ENCODE measurements at regions not wholly inside any gene's neighbourhood (a gene's known extent, or its start where the extent isn't known, plus 50 kb on each side); places are given as distances from the start of the nearest gene placed in this dataset.
A peak's percentile ranks its signal among the peaks of the same experiment; 100 is the strongest.

DNA sequence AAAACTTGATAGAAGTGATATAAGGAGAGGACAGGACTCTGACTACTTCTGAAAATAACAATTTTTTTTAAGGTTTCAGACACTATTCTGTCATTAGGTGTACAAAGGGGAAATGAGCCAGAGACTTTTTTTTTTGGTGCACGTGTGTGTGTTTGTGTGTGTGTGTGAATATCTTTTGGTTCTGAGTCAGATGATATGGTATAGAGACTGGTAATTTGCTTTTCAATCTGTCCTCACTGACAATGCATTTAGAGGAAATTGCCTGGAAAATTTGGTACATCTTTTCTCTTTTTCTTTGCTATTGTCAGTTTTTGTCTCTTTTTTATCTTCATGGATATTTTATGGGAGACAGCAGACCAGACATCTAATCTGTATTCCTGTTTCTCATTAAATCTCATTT, 59.3 kb downstream of the DDIT4L start:
- no peak for DNase-seq

DNA sequence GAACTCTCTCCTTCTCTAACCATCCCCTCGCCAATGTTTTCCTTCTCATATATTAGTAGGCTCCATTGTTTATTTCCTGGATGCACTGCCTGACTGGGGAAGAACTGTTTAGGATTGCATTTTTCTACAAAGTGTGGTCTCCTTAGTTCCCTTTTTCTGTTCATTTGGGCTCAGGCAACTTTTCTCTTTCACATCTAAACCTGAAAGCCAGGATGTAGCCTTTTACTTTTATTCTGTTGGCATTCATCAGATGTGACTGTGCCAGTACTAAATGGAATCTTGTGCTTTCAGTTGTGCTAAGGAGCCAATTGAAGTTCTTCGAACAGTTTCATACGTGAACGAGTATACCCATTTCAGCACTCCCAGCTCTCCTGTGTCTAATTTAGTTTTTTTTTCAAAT, 59.8 kb downstream of the DDIT4L start:
- no peak for DNase-seq

DNA sequence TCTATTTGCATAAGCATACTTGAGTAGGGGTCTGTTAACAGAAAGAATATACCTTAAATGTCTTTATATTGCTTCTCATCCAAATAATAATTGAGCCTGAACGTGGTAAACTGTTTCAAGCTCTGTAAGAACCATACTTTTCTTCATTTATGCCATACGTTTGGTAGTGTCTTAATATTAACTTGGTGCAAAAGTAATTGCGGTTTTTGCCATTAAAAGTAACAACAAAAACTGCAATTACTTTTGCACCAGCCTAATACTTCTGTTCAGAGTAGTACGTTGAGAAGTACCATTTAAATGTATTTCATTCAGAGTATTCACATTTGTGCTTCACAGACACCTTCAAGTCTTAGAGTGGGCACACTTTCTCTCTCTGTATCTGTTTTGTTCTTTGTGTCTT, 60.5 kb downstream of the DDIT4L start:
- no peak for DNase-seq

DNA sequence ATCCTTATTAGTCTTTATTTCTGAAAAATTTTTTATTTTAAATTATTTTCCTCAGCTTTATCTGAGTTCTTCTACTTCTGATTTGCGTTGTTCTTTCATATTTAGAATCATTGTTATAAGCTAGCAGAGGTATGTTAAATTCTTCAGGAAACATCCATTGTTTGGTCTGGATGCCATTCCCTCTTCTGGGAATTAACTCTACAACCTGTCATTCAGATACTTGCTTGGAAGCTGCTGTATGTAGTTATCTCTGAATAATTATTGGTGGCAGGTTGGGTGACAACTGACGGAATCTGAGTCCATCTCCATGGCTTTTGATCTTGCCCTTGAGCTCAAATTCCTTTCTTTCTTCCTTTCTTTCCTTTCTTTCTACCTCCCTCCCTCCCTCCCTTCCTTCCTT, 61.9 kb downstream of the DDIT4L start:
- no peak for DNase-seq

DNA sequence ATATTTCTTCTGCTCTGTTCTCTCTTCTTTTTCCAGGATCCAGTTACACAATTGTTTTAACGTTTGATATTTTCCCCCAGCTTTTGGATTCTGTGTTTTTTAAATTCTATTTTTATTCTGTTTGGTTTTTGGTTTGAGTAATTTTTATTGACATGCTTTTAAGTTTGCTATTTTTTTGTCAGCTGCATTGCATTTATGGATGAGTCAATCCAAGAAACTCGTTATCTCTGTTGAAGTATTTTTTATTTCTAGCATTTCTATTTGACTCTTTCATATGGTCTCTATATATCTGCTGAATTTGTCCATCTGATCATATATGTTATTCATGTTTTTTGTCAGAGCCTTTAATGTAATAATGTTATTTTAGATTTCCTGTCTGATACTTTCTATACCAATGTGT, 65.6 kb downstream of the DDIT4L start:
- no peak for DNase-seq

DNA sequence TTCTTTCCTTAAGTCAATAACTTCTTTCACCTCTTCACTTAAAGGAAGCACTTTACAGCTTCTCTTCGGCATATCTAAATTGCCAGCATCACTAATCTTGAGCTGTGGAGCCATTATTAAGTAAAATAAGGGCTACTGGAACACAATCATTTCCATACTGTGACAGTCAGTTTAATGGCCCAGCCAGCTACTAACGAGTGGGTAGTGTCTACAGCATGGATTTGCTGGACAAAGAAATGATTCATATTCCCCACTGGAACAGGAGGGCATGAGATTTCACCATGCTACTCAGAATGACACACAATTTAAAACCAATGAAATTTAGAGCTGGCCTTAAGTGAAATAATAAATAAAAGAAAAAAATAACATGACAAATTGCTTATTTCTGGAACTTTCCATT, 72.1 kb downstream of the DDIT4L start:
- DNase-seq, result no peak

DNA sequence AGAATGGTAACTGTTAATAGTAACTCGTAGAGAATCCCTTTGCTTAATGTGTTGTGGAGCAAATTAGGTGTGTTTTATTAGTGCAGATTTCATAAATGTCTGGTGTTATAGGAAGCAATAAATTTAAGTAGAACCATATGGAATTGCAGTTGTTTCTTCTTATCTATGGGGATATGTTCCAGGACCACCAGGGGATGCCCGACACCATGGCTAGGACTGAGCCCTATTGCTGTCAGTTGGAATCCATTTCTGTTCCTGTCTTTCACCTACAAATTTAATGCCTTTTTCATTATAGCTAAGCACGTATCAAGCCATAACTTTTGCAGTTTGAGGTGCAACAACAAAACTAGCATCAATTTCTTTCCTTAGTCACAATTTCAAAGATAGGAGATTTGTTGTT, 72.5 kb downstream of the DDIT4L start:
- no peak for DNase-seq

DNA sequence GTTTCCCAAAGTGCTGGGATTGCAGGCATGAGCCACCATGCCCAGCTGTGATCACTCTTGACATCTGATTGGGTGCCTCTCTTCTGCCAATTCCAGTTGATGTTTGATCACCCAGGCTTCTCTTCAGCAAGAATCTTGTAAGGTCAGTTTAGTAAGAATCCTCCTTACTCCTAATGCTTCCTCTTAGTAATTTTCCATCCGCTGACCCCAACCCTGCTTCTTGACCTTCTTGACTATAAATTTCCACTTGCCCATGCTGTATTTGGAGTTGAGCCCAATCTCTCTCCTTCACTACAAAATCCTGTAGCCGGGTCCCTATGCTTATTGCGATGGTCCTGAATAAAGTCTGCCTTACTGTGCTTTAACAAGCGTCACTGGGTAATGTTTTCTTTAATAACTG, 75.4 kb downstream of the DDIT4L start:
- no peak for DNase-seq

DNA sequence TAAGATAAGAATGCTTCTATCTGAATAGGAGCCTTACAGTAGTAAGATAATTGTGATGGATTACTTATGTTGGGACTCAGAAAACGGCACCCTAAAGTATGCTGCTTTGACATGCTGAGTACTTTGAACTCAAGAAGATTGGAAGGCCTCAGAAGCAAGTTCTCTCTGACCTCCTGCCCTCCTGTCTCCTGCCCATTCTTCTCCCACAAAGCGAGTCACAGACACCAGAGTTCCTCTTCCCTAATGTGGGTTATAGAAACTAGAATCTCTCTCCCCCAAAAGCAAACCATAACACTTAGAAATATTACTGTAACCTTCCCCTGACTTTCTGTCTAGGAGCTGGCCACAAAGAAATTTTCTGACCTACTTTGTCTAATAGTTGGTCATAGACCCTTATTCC, 76.5 kb downstream of the DDIT4L start:
- no peak for DNase-seq

DNA sequence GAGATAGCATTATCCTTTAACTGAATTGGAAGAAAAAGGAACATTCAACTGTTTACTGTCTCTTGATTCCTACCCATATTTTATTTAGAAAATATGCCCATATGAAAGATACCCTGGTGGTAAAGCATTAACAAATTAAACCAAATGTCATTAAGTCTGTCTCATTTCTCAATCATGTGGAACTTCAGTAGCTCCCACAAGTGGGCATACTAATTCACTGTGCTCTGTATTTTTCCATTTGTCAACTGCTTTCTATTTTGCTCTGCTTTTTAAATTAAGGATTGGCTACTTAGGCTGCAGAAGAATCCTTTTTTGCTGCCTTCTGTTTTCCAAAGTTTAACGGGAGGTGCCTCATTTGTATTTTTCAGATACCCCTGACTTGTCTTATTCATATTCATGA, 77.2 kb downstream of the DDIT4L start:
- no peak for DNase-seq

DNA sequence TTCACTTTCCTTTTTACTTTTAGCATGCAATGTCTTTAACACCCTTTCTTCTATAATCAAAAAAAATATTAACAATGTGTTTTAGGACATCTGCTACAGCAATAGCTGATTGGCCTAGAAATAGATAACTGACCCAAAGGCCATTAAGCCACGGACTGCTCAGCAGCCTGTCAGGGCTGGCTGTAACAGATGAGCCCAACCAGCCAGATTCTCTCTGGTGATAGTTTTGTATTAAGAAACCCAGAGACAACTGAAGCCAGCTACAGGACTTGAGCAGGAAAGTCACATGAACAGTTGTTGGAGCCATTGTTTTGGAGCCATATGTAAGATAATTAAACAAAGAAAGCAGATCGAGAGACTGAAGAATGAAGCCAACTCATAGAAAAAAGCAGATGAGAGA, 80.3 kb downstream of the DDIT4L start:
- DNase-seq, result no peak

DNA sequence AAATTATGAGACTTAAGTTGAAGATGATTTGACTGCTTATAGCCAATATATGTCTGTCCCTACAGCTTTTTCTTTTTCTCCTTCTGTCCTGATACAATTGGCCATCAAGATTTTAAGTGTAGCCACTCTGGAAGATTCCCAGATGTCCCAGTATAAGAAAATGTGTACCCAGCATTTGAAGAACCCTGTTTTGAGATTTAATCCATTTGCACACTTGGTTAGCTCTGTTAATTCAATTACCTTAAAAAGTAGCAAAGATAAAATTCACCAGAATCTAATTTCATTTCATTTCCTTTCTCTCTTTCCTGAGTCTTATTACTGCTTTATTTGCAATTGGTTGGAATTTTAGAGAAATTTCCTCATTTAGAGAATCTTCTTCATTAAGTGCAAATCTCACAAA, 81.4 kb downstream of the DDIT4L start:
- DNase-seq, result no peak

DNA sequence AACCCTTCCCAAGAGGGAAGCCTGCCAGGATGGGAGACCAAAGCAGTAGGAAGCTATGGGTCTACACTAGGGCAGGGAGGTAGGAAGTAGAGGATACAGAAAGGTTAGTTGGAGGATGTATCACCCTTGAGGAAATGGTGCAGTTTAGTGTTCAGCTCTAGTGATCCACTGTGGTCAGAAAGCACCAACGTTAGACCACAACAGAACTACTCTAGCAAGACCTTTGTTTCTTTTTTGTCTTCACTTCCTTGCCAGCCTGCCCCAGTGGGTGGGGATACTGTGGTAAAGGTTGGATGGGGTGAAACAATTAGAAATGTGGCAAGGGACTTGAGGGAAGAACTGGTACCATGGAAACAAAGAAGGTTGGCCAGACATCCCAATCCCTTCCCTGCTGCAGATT, 83.3 kb downstream of the DDIT4L start:
- DNase-seq, result no peak

DNA sequence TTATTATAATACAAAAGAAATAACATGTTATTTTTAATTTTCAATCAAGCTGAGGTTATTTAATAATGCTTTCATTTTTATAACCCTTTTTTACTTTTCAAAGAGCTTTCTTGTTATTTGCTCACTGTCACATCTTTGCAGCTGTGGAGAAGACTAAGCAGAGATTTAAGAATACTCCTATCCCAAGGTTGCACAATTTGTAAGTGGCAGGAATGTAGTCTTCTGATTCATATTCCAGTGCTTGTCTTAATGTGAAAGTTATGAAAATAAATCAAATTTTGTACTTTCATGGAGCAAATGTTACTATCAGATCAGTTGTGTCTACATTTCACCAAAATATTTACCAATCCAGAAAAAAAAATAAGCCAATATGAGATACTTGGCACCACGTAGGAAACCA, 86.6 kb downstream of the DDIT4L start:
- DNase-seq, result no peak

DNA sequence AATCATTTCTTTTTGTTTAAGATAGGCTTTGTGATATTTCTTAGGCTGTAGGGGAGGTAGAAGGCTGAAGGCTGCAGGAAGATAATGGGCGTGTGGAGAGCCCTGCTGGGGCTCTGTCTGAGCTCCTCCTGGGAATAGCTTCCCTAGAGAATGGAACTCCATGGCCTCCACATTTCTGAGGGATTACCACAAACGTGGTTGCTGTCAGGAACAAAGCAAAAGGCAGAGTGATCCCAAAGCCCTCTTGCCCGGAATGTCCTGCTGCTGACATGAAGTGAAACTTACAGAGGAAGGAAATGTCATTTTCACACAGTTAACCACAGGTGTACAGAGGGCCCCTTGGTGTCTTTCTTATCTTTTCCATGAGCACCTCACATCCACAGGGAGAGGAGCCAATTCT, 89.3 kb downstream of the DDIT4L start:
- no peak for DNase-seq

DNA sequence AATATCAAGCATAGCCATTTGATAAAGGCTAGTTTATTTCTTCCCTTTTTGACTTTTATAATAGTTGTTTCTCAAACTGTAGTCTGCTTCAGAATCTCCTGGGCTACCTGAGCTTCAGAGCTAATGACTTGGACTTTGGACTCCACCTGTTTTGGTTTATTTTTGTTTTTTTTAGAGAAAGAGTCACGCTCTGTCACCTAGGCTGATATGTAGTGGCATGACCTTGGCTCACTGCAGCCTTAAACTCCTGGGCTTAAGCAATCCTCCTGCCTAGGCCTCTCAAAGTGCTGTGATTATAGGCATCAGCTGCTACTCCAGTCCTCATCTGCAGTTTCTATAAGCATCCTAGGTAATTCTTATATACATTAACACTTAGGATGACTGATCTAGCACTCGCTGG, 90.5 kb downstream of the DDIT4L start:
- no peak for DNase-seq

DNA sequence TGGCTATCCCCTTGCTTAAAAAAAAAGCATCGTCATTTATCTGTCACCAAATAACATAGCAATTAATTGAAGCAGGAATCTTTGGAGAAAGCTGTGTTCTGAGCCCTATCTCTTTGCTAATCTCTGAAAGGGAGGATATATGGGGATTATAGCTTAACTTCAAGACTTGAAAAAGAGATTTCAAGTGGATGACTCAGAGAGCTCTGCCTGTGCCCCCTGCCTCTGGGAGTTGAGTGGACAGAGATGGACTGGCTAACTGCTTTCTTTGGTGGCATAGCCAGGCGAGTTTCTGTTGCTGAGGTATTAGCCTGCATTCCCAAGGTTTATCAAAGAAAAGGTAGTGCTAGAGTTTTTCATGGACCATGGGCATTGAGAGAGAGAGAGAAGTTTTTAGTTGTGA, 91.6 kb downstream of the DDIT4L start:
- DNase-seq, result no peak

DNA sequence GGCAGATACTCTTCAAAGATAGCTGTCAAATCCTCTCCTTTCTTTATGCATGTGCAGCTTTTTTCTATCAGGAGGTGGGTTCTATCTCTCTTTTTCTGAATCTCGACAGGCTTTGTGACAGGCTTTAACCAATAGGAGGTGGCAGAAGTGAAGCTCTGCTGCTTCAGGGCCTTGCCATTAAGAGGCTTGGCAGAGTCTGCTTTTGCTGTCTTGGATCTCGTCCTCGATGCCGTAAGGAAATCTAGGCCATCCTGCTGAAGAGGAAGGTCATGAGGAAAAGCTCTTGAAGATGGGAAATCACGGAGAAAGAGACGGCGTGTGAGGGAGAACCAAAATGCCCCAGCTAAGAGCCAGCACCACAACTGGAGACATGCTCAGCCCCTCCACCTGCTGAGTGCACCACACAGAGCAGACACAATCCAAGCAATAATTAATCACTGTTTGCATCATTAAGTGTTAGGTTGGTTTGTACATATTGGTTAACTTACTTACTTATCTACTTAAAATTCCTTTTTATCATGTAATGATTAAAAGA, 92.2 kb downstream of the DDIT4L start:
- no peak for DNase-seq

DNA sequence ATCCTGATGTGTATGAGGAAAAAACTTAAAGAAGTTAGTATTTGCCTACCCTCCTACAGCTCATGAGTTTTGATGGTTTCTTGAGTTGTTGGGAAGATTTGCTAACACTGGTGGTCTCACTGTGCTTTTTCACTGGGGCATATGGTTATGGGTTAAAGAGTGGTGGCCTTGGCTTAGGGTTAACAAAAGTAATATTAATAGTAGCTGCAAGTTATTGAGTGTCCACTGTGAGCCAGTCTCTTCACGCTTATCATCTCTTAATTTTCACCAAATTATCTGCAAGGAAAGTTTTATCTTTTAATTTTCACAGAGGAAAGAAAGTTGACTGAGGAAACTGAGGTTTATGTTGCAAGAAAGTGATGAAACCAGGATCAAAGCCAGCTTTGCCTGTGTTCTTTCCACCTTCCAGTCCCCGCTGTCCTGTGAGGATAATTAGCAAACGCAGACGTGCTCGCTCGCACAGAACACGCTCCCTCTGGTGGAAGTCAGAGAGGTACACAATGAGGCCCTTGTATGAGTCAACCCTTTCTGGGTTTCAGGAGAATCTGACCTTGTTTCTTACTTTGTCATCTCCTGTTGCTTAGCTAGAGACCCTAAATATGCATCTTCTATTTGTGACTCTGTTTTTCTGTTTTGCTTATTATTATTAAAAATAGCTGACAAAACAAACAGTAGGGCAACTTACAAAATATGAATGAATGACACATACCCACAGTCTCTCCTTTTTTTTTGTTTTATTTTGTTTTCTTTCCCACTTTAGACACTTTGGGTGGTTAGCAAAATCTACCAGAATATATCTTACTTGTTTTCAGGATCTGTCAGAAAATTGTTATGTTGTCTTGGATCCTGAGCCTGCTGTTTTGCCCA, 94.3 kb downstream of the DDIT4L start:
- peak; percentile 9 for DNase-seq

DNA sequence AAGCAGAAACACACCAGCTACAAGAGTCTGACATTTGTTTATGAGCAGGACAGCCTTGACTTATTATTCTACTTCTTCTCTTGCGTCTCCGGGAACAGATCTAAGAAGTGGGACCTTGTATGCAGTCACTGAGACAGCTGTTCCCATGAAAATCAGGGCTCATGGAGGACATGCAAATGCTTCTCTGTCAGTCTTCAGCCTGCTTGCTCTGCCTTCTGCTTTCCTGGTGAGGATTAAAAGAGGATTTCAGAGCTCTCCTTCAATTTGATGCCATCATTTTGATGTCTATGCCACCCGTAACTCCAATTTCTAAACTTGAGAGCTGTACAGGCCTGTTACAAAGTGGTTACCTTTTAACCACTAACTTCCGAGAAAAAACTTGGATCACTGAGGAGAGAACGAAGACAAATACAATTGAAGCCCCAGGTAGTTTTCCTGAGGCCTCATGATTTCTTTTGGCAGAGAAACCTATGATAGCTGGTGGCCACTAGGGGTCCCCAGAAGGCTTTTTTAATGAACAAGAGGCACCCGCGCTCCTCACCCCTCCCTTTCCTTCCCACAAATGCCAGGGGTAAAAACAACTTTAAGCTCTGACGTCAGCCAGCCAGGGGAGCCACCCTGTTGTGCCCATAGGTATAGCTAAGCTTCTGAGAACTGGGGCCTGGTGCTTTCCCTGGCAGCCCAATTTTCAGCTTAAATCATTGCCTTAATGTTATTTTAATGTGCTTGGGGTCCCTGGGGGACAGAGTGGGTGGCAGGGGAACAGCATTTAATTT, 97.0 kb downstream of the DDIT4L start:
- peak; percentile 54 for DNase-seq

DNA sequence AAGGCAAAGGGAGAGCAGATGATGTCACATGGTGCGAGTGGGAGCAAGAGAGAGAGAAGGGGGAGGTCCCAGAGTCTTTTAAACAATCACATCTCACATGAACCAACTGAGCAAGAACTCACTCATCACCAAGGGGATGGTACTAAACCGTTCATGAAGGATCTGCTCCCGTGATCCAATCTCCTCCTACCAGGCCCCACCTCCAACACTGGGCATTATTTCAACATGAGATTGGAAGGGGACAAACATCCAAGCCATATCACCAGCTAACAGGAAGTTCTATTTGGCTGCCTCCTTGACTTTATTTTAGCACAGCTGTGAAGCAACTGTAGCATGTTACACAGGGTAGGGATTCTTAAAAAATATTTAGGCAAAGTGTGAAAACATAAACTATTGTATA, 102.5 kb downstream of the DDIT4L start:
- no peak for DNase-seq

DNA sequence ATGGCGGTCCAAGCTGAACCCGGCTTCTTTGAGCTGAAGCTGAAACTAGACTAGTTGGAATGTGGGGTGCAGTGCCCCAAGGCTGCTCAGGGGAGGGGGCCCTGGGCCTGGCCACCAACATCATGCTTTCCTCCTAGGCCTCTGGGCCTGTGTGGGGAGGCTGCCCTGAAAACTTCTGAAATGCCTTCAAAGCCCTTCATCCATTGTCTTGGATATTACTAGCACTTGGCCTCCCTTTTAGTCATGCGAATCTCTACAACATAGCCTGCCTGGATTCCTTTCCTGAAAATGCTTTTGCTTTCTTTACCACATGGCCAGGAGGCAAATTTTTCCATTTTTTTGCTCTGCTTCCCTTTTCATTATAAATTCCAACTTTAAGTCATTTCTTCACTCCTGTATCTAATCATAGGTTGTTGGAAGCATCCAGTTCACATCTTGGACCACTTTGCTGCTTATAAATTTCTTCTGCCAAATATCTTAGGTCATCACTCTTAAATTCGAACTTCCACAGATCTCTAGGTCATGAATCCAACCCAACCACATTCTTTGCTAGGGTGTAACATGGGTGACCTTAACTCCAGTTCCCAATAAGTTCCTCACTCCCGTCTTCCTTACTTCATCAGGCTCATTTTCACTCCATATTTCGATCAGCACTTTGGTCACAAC, 103.4 kb downstream of the DDIT4L start:
- no peak for DNase-seq

DNA sequence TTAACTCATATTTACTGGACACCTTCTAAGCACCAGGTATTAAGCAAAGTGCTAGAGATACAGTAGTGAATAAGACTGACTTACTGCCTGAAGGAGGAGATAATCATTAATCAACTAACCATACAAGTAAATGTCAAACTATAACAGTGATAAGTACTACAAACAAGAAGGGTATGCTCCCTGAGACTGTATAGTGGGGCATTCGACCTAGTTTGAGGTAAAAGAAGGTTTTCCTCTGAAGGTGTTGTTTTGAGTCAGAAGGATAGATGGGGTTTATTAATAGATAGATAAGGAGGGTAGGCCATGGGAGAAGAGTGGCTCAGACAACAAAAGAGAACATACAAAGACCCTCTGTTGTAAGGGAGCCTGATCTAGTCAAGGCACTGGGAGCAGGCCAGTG, 105.4 kb downstream of the DDIT4L start:
- DNase-seq, result no peak

DNA sequence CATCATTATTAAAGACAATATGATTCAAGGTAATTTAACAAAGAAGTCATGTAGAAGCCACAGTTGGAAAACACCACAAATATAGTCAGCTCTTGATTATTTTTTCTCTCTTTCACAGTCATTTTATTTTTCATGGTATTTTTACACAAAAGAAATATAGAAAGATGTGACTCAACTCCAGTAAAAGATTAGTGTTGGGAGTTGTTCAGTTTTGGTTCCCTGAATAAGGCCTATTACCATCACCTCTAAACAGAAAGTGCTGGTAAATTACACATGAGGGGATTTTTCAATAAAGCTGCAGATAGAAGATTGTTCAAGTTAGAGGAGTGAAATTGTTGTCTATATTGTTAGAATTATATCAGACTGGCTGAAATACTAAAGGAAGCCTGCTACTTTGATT, 107.0 kb downstream of the DDIT4L start:
- DNase-seq, result no peak
